Mesenchymal stem cell (in vitro differentiated cells and primary cell): ENCODE measurements at regions not wholly inside any gene's neighbourhood (a gene's known extent, or its start where the extent isn't known, plus 50 kb on each side); places are given as distances from the start of the nearest gene placed in this dataset.

Source experiments
- DNase-seq: peaks from one replicate; pipeline ENCODE4 v3.0.0-alpha.2; 2013
- H2AFZ ChIP-seq: one replicate; pipeline ENCODE4 v1.6.1; 2013; ENCODE audit warnings: low read depth, mild to moderate bottlenecking, control low read depth, inconsistent platforms, low read length, moderate library complexity
- H2AK5ac ChIP-seq: 2 replicates; pipeline ENCODE4 v1.6.1; 2013; ENCODE audit warnings: low read length, moderate library complexity, mild to moderate bottlenecking, inconsistent platforms; ENCODE audit not compliant: severe bottlenecking
- H2BK120ac ChIP-seq: one replicate; pipeline ENCODE4 v1.6.1; 2013; ENCODE audit warnings: low read depth, mild to moderate bottlenecking, inconsistent platforms, low read length, moderate library complexity
- H2BK12ac ChIP-seq, 2 experiments: one replicate each; pipeline ENCODE4 v1.6.1; 2013; ENCODE audit warnings: inconsistent platforms in 2 of 2, low read length in 2 of 2, mild to moderate bottlenecking in 2 of 2, moderate library complexity in 2 of 2, control low read depth in 1 of 2
- H2BK15ac ChIP-seq: one replicate; pipeline ENCODE4 v1.6.1; 2013; ENCODE audit warnings: mild to moderate bottlenecking, low read depth, inconsistent platforms; ENCODE audit not compliant: poor library complexity, severe bottlenecking
- H2BK5ac ChIP-seq: 2 replicates; pipeline ENCODE4 v1.6.1; 2013; ENCODE audit warnings: low read depth, mild to moderate bottlenecking, low read length, control low read depth, inconsistent platforms; ENCODE audit not compliant: poor library complexity, severe bottlenecking
- H3K14ac ChIP-seq, 2 experiments: one replicate each; pipeline ENCODE4 v1.6.1; 2013; ENCODE audit warnings: inconsistent platforms in 2 of 2, low read length in 2 of 2, control low read depth in 1 of 2, mild to moderate bottlenecking in 1 of 2, moderate library complexity in 1 of 2
- H3K18ac ChIP-seq, 2 experiments: one replicate each; pipeline ENCODE4 v1.6.1; 2013; ENCODE audit warnings: inconsistent platforms in 2 of 2, low read length in 2 of 2, control low read depth in 1 of 2, low read depth in 1 of 2, mild to moderate bottlenecking in 1 of 2
- H3K23ac ChIP-seq, 2 experiments: one replicate each; pipeline ENCODE4 v1.6.1; 2013; ENCODE audit warnings: inconsistent platforms in 2 of 2, low read length in 2 of 2, mild to moderate bottlenecking in 2 of 2, moderate library complexity in 2 of 2, control low read depth in 1 of 2
- H3K27ac ChIP-seq: 2 replicates; pipeline ENCODE4 v1.5.1; 2013; ENCODE audit warnings: mild to moderate bottlenecking, moderate library complexity, low read length, control low read depth, inconsistent platforms; ENCODE audit not compliant: poor library complexity, severe bottlenecking
- H3K27me3 ChIP-seq, 2 experiments: 2 replicates each; pipeline versions ENCODE4 v1.6.1 to v1.7.0; 2013; ENCODE audit warnings: low read length in 2 of 2, mild to moderate bottlenecking in 2 of 2, moderate library complexity in 2 of 2, control low read depth in 1 of 2, inconsistent platforms in 1 of 2; ENCODE audit not compliant: control insufficient read depth in 1 of 2, insufficient read depth in 1 of 2
- H3K36me3 ChIP-seq, 2 experiments: 2 replicates each; pipeline versions ENCODE4 v1.6.1 to v1.7.0; 2013; ENCODE audit warnings: low read length in 2 of 2, control low read depth in 1 of 2, inconsistent platforms in 1 of 2, low read depth in 1 of 2, mild to moderate bottlenecking in 1 of 2; ENCODE audit not compliant: insufficient read depth in 2 of 2, control insufficient read depth in 1 of 2
- H3K4ac ChIP-seq, 2 experiments: one replicate each; pipeline ENCODE4 v1.6.1; 2013; ENCODE audit warnings: inconsistent platforms in 2 of 2, low read length in 2 of 2, mild to moderate bottlenecking in 2 of 2, moderate library complexity in 2 of 2, control low read depth in 1 of 2, low read depth in 1 of 2
- H3K4me1 ChIP-seq: 2 replicates; pipeline ENCODE4 v1.6.1; 2013; ENCODE audit warnings: low read depth, low read length, control low read depth; ENCODE audit not compliant: control insufficient read depth, insufficient read depth
- H3K4me2 ChIP-seq: 2 replicates; pipeline ENCODE4 v1.6.1; 2013; ENCODE audit warnings: low read length, mild to moderate bottlenecking, inconsistent platforms; ENCODE audit not compliant: poor library complexity, severe bottlenecking
- H3K4me3 ChIP-seq, 2 experiments: 2 replicates each; pipeline versions ENCODE4 v1.5.1 to v1.7.0; 2013; ENCODE audit warnings: low read length in 2 of 2, mild to moderate bottlenecking in 2 of 2, control low read depth in 1 of 2, low read depth in 1 of 2; ENCODE audit not compliant: insufficient read depth in 1 of 2
- H3K79me1 ChIP-seq: replicated peaks from 2 replicates; pipeline ENCODE4 v1.6.1; 2013; ENCODE audit warnings: mild to moderate bottlenecking, control low read depth, low read length, inconsistent platforms; ENCODE audit not compliant: poor library complexity, severe bottlenecking
- H3K9ac ChIP-seq: 2 replicates; pipeline ENCODE4 v1.7.0; 2013; ENCODE audit warnings: mild to moderate bottlenecking, low read length, moderate library complexity
- H3K9me3 ChIP-seq: 2 replicates; pipeline ENCODE4 v1.7.0; 2013; ENCODE audit warnings: mild to moderate bottlenecking, low read length; ENCODE audit not compliant: control insufficient read depth
- H4K8ac ChIP-seq: one replicate; pipeline ENCODE4 v1.6.1; 2013; ENCODE audit warnings: inconsistent platforms, mild to moderate bottlenecking, low read length, moderate library complexity
- H4K91ac ChIP-seq: one replicate; pipeline ENCODE4 v1.6.1; 2013; ENCODE audit warnings: mild to moderate bottlenecking, low read length, inconsistent platforms
- WGBS: methylation state at CpG from one replicate; pipeline ENCODE4 v1.1.7; 2013; ENCODE audit warnings: mixed read lengths; 5-methylcytosine and 5-hydroxymethylcytosine counted together

- Histone ChIP-seq H3K9me3 (peaks cover 13% of the 10 kb centered on the region), H3K4ac (no peak overlapping the region), H2BK120ac (no peak overlapping the region), H3K18ac (no peak overlapping the region), H2AK5ac (no peak overlapping the region), H4K91ac (no peak overlapping the region), H3K23ac (no peak overlapping the region), H3K14ac (no peak overlapping the region), H2BK12ac (no peak overlapping the region), H3K4me1 (no peaks in the 10 kb centered on the region), H3K4me2 (no peak overlapping the region), H2BK5ac (no peak overlapping the region), H2AFZ (no peak overlapping the region), H3K27me3 (no peaks in the 10 kb centered on the region), H3K79me1 (no peaks in the 10 kb centered on the region), H3K36me3 (no peaks in the 10 kb centered on the region), H4K8ac (no peak overlapping the region), H3K27ac (no peak overlapping the region), H2BK15ac (no peak overlapping the region), H3K9ac (no peak overlapping the region), H3K4me3 (no peak overlapping the region)
- WGBS = no CpG with 5 or more reads among the region's 3 CpGs
- DNase-seq = no peak
Observed at GRCh38 chr9:93843396-93843795, 111.8 kb downstream of the BARX1 start.

- H2BK12ac ChIP-seq = no peak overlapping the region
- H2AFZ ChIP-seq = no peak overlapping the region
- H3K4me3 ChIP-seq = peak overlapping the region in 1 of 2 experiments; percentile 36
- H2BK5ac ChIP-seq = no peak overlapping the region
- no peak overlapping the region for H3K27ac ChIP-seq
- H4K8ac ChIP-seq = no peak overlapping the region
- H3K14ac ChIP-seq = no peak overlapping the region
- H2BK120ac ChIP-seq = no peak overlapping the region
- H3K36me3 ChIP-seq = no peaks in the 10 kb centered on the region
- DNase-seq = no peak
- no peak overlapping the region for H3K23ac ChIP-seq
- H2AK5ac ChIP-seq = no peak overlapping the region
- WGBS = 77% methylated on average over 9 of the region's 9 CpGs
- H3K18ac ChIP-seq = no peak overlapping the region
- no peak overlapping the region for H3K4me2 ChIP-seq
- H3K9ac ChIP-seq = no peak overlapping the region
- no peaks in the 10 kb centered on the region for H3K79me1 ChIP-seq
- peaks cover 18 to 24% of the 10 kb centered on the region in 2 experiments for H3K27me3 ChIP-seq
- no peak overlapping the region for H2BK15ac ChIP-seq
- H3K9me3 ChIP-seq = no peaks in the 10 kb centered on the region
- peaks cover 10% of the 10 kb centered on the region for H3K4me1 ChIP-seq
- no peak overlapping the region for H3K4ac ChIP-seq
- H4K91ac ChIP-seq = no peak overlapping the region
Observed at GRCh38 chr9:93830606-93831005, 124.5 kb downstream of the BARX1 start.

GRCh38 chr9:93830012-93830596 is 125.1 kb downstream of the BARX1 start:
- no peak overlapping the region for H3K14ac ChIP-seq
- WGBS = 87% methylated on average over 4 of the region's 8 CpGs
- H2AFZ ChIP-seq = no peak overlapping the region
- no peaks in the 10 kb centered on the region for H3K79me1 ChIP-seq
- no peak for DNase-seq
- no peak overlapping the region for H2AK5ac ChIP-seq
- H3K27ac ChIP-seq = no peak overlapping the region
- H3K18ac ChIP-seq = no peak overlapping the region
- H3K36me3 ChIP-seq = no peaks in the 10 kb centered on the region
- H3K4me1 ChIP-seq = peaks cover 10% of the 10 kb centered on the region
- H3K27me3 ChIP-seq = peaks cover 19 to 29% of the 10 kb centered on the region in 2 experiments
- no peak overlapping the region for H2BK12ac ChIP-seq
- H3K9ac ChIP-seq = no peak overlapping the region
- H2BK120ac ChIP-seq = no peak overlapping the region
- H4K91ac ChIP-seq = no peak overlapping the region
- no peak overlapping the region for H4K8ac ChIP-seq
- H3K4ac ChIP-seq = no peak overlapping the region
- no peak overlapping the region for H3K4me2 ChIP-seq
- H3K4me3 ChIP-seq = no peak overlapping the region
- no peak overlapping the region for H2BK5ac ChIP-seq
- H3K23ac ChIP-seq = no peak overlapping the region
- no peaks in the 10 kb centered on the region for H3K9me3 ChIP-seq
- H2BK15ac ChIP-seq = no peak overlapping the region

- Histone ChIP-seq H3K4me2 (no peak overlapping the region), H2BK15ac (no peak overlapping the region), H3K79me1 (no peaks in the 10 kb centered on the region), H3K36me3 (no peaks in the 10 kb centered on the region), H3K4me3 (no peak overlapping the region), H3K18ac (no peak overlapping the region), H3K9ac (no peak overlapping the region), H2BK12ac (no peak overlapping the region), H2BK5ac (no peak overlapping the region), H4K8ac (no peak overlapping the region), H2AFZ (no peak overlapping the region), H4K91ac (no peak overlapping the region), H3K14ac (no peak overlapping the region), H3K4me1 (peaks cover 10% of the 10 kb centered on the region), H3K27ac (no peak overlapping the region), H3K27me3 (peaks cover 22 to 30% of the 10 kb centered on the region in 2 experiments), H3K23ac (no peak overlapping the region), H3K4ac (no peak overlapping the region), H2AK5ac (no peak overlapping the region), H2BK120ac (no peak overlapping the region), H3K9me3 (no peaks in the 10 kb centered on the region)
- WGBS = 72% methylated on average over 13 of the region's 15 CpGs
- no peak for DNase-seq
Observed at GRCh38 chr9:93829271-93830011, 125.7 kb downstream of the BARX1 start.
